Lower leg skin (tissue), 4 donors: ENCODE measurements at regions not wholly inside any gene's neighbourhood (a gene's known extent, or its start where the extent isn't known, plus 50 kb on each side); places are given as distances from the start of the nearest gene placed in this dataset.

Experiments used
- DNase-seq, 2 donors: peaks; one replicate each; pipeline ENCODE4 v3.0.0-alpha.2; 2019; ENCODE audit warnings: low spot score in 2 of 2
- H3K4me3 ChIP-seq: fragments of 200-600 bp; sonication (generic); 2 replicates; pipeline ENCODE4 v1.5.1; 2017; ENCODE audit warnings: mild to moderate bottlenecking, low read depth; ENCODE audit not compliant: poor library complexity, severe bottlenecking
- POLR2A ChIP-seq, 2 donors: fragments of 450-650 bp; IDR thresholded peaks; one replicate each; pipeline ENCODE4 v1.6.1; 2016 to 2017; ENCODE audit warnings: antibody characterized with exemption in 2 of 2, mild to moderate bottlenecking in 1 of 2, moderate library complexity in 1 of 2
- WGBS, 2 donors: methylation state at CpG; one replicate each; pipeline ENCODE4 v1.1.5; 2018; 5-methylcytosine and 5-hydroxymethylcytosine counted together
- intact Hi-C: fragments of 100-400 bp; cut with DNase I; formaldehyde crosslinking; loops from one replicate; pipeline ENCODE4 v1.15.0; 2023; ENCODE audit warnings: low total_unique reads
- TF ChIP-seq, protein P1 (sequence below), 3 donors: fragments of 450-650 bp; IDR thresholded peaks; one replicate each; pipeline ENCODE4 v1.5.1; 2016; ENCODE audit warnings: antibody characterized with exemption in 3 of 3, mild to moderate bottlenecking in 3 of 3, moderate library complexity in 2 of 3

DNA sequence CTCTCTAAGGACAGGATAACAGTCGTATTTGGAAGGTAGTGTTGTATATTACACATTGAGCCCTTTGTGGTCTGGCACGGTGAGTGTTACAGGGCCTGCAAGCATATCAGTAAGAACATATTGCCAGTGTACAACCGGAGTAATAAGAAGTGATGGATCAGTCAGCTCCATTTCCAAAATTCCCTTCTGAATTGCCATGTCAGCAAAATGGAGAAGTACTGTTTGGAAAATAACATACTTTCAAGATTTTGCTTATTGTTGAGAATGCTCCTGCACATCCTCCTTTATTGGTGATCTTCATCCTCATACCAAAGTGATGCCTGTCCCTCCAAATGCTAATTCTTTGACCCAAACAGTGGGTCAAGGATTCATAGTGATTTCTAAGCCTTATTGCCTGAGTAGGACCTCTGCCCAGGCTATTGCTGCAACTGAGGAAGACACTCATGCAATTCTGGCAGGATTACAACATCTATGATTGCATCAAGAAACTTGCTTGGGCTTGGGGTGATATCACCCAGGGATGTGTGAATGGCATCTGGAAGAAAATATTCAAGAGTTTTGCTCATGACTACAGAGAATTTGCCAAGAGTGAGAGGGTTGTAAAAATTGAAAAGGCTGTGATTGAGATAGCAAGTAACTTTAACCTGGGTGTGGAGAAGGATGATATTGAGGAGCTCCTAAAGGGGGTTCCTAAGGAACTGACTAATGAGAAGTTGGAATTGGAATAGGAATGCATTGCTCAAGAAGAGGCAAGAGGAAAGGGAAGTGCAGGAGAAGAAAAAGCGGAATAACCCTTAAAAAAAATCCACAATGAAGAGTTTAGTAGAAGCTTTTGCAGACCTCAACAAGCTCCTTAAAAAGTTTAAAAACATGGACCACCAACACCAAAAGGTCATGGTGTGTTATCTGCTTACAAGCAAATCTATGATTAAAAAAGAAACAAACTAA is 452.2 kb upstream of the SORCS1 start:
- DNase-seq = no peak
- intact Hi-C loops = no loop called here
- 82 to 85% methylated on average over 4 of the region's 4 CpGs for WGBS, 2 donors
- no peak overlapping the region for H3K4me3 ChIP-seq
- TF ChIP-seq POLR2A (IDR thresholded peaks at IDR 0.05) = no peak
- TF ChIP-seq, protein P1, sequence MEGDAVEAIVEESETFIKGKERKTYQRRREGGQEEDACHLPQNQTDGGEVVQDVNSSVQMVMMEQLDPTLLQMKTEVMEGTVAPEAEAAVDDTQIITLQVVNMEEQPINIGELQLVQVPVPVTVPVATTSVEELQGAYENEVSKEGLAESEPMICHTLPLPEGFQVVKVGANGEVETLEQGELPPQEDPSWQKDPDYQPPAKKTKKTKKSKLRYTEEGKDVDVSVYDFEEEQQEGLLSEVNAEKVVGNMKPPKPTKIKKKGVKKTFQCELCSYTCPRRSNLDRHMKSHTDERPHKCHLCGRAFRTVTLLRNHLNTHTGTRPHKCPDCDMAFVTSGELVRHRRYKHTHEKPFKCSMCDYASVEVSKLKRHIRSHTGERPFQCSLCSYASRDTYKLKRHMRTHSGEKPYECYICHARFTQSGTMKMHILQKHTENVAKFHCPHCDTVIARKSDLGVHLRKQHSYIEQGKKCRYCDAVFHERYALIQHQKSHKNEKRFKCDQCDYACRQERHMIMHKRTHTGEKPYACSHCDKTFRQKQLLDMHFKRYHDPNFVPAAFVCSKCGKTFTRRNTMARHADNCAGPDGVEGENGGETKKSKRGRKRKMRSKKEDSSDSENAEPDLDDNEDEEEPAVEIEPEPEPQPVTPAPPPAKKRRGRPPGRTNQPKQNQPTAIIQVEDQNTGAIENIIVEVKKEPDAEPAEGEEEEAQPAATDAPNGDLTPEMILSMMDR (IDR thresholded peaks at IDR 0.05) = no peak

DNA sequence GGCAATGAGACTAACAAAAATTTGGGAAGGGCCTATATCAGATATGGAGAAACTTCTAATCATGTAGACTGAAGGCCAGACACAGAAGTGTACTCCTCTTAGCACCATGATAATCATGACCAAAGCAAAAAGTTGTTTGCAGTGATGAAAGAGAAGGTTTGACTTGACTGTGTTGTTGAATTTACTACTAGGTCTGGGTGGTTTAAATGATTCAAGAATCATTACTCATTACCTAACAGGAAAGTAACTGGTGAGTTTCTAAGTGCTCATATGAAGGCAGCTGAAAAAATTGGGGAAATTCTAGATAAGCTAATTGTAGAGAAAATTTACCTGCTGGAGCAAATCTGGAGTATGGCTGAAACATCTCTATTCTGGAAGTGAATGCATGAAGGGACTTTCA is 451.5 kb upstream of the SORCS1 start:
- no peak overlapping the region for H3K4me3 ChIP-seq
- TF ChIP-seq, protein P1 (IDR thresholded peaks at IDR 0.05) = no peak
- no peak for TF ChIP-seq POLR2A (IDR thresholded peaks at IDR 0.05)
- intact Hi-C loops = no loop called here
- DNase-seq = no peak

DNA sequence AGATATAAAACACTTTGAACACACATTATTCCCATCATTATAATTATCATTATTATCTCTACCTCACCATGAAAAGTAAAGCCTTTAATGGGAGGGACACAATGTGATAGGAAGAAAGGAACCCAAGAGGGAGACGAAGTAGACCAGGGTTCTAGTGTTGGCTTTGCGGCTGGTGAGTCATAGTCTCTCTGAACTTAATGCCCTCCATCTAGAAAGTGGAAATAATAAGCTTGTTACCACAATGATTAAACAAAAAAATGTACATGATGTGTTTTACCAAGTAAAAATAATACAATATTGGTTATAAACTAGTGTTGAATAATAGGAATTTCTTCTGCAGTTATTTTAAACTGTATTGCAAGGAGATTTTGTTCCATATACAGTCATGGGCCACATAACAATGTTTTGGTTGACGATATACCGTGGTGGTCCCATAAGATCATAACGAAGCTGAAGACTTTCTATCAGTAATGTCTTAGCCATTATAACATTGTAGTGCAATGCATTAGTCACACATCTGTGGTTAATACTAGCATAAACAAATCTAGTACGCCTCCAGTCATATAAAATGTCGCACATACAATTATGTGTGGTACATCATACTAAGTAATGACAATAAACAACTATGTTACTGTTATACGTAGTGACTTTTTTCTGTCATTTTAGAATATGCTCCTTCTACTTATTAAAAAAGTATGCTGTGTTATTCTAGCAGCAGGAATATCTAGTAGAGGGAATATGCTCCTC is 450.6 kb upstream of the SORCS1 start:
- intact Hi-C loops = no loop called here
- no peak for DNase-seq
- 71 to 75% methylated on average over 8 of the region's 8 CpGs for WGBS, 2 donors
- TF ChIP-seq, protein P1 (IDR thresholded peaks at IDR 0.05) = no peak
- TF ChIP-seq POLR2A (IDR thresholded peaks at IDR 0.05) = no peak
- no peak overlapping the region for H3K4me3 ChIP-seq

DNA sequence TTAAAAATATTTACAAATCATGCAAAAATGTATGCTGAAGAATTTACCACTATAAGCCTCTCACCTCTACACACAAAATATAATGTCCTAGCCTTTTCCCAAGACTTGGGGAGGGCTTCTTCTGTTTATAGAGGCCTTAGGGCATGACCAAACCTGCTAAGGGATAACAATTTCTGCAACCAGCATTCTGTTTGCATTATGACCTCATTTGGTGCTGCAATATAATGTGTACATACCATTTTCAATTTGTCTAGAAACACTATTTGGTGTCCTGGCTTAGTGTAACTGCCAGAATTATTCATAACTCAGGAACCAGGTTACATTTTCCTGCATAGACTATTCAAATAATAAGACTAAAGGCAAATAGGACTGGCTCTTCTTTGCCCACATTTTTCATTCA is 446.6 kb upstream of the SORCS1 start:
- H3K4me3 ChIP-seq = no peak overlapping the region
- TF ChIP-seq, protein P1 (IDR thresholded peaks at IDR 0.05) = no peak
- no peak for TF ChIP-seq POLR2A (IDR thresholded peaks at IDR 0.05)
- no peak for DNase-seq
- intact Hi-C loops = no loop called here

DNA sequence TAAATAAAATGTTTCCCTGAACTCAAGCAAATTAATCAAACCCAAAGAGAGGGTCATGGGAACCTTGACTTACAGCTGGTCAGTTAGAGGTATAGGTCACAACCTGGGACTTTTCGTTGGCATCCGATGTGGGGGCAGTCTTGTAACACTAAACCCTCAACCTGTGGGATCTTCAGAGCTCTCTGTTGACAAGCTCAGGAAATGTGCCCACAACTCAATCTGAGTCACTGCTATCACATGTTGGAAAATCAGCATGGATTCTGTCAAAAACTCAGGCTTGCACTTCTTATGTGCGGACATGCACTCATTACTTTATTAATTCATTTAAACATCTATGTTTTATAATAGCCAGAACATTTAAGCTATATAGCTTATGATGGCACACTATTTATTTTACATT is 424.6 kb upstream of the SORCS1 start:
- no peak for TF ChIP-seq POLR2A (IDR thresholded peaks at IDR 0.05)
- TF ChIP-seq, protein P1 (IDR thresholded peaks at IDR 0.05) = no peak
- WGBS, 2 donors = 90 to 94% methylated on average over 3 of the region's 3 CpGs
- no peak for DNase-seq
- intact Hi-C loops = no loop called here
- no peak overlapping the region for H3K4me3 ChIP-seq
